ENCODE measurements at regions not wholly inside any gene's neighbourhood (a gene's known extent, or its start where the extent isn't known, plus 50 kb on each side); places are given as distances from the start of the nearest gene placed in this dataset.

- DNase-seq, result no peak
These were observed 55.8 kb downstream of the IGF2 start for GRCh38 chr11:2083411-2083810.

- peak; percentile 54 for DNase-seq
These were observed 62.0 kb downstream of the IGF2 start for GRCh38 chr11:2077061-2077802.

- no peak for DNase-seq
These were observed 62.7 kb downstream of the IGF2 start for GRCh38 chr11:2076441-2076840.

- no peak for DNase-seq
These were observed 64.8 kb downstream of the IGF2 start for GRCh38 chr11:2074266-2074825.

GRCh38 chr11:2072551-2073261 lies 66.5 kb downstream of the IGF2 start:
- peak; percentile 10 for DNase-seq

GRCh38 chr11:2071748-2072385 lies 67.3 kb downstream of the IGF2 start:
- DNase-seq, result no peak
